Stimulated activated CD8-positive, alpha-beta memory T cell treated with anti-CD3 and anti-CD28 coated beads, Interleukin-2, amount 100 ng/mL, for 48 hours (primary cell): ENCODE measurements at regions not wholly inside any gene's neighbourhood (a gene's known extent, or its start where the extent isn't known, plus 50 kb on each side); places are given as distances from the start of the nearest gene placed in this dataset.

ENCODE experiments used
- DNase-seq, 2 donors: peaks; one replicate each; pipeline ENCODE4 v3.0.0-alpha.2; 2020; ENCODE audit warnings: low read depth in 2 of 2

GRCh38 chr5:158162479-158163034 is 303.6 kb upstream of the CLINT1 start:
- DNase-seq: no peak

GRCh38 chr5:158162026-158162425 is 303.1 kb upstream of the CLINT1 start:
- no peak for DNase-seq

GRCh38 chr5:158159621-158160020 is 300.7 kb upstream of the CLINT1 start:
- DNase-seq: no peak

GRCh38 chr5:158155811-158156505 is 297.0 kb upstream of the CLINT1 start:
- DNase-seq: no peak

GRCh38 chr5:158155067-158155466 is 296.1 kb upstream of the CLINT1 start:
- no peak for DNase-seq

- no peak for DNase-seq
These were observed 295.5 kb upstream of the CLINT1 start for GRCh38 chr5:158154226-158155005.

- DNase-seq: no peak
These were observed 294.6 kb upstream of the CLINT1 start for GRCh38 chr5:158153508-158153907.

- no peak for DNase-seq
These were observed 293.2 kb upstream of the CLINT1 start for GRCh38 chr5:158152136-158152535.

- DNase-seq: no peak
These were observed 288.3 kb upstream of the CLINT1 start for GRCh38 chr5:158147227-158147626.

- DNase-seq: no peak
These were observed 286.9 kb upstream of the CLINT1 start for GRCh38 chr5:158145827-158146226.

- DNase-seq: no peak
These were observed 284.1 kb upstream of the CLINT1 start for GRCh38 chr5:158143081-158143480.

- DNase-seq: no peak
These were observed 283.2 kb upstream of the CLINT1 start for GRCh38 chr5:158142156-158142555.

GRCh38 chr5:158140120-158140731 is 281.3 kb upstream of the CLINT1 start:
- no peak for DNase-seq

- DNase-seq: no peak
These were observed 280.2 kb upstream of the CLINT1 start for GRCh38 chr5:158139161-158139560.

GRCh38 chr5:158135682-158136179 is 276.8 kb upstream of the CLINT1 start:
- no peak for DNase-seq

GRCh38 chr5:158133369-158133768 is 274.4 kb upstream of the CLINT1 start:
- no peak for DNase-seq

- DNase-seq: no peak
These were observed 268.6 kb upstream of the CLINT1 start for GRCh38 chr5:158127536-158127935.

GRCh38 chr5:158126442-158127405 is 267.8 kb upstream of the CLINT1 start:
- DNase-seq: no peak

GRCh38 chr5:158124606-158125316 is 265.8 kb upstream of the CLINT1 start:
- no peak for DNase-seq

- no peak for DNase-seq
These were observed 264.6 kb upstream of the CLINT1 start for GRCh38 chr5:158123595-158123994.

- DNase-seq: no peak
These were observed 262.7 kb upstream of the CLINT1 start for GRCh38 chr5:158121678-158122077.
